HG03342 (cell line): ENCODE measurements at regions not wholly inside any gene's neighbourhood (a gene's known extent, or its start where the extent isn't known, plus 50 kb on each side); places are given as distances from the start of the nearest gene placed in this dataset.
A peak's percentile ranks its signal among the peaks of the same experiment; 100 is the strongest.

Experiments used
- ATAC-seq: cut with Tn5 transposase; IDR thresholded peaks from one replicate; pipeline ENCODE4 v1.9.1; 2021; ENCODE audit warnings: mild to moderate bottlenecking, moderate library complexity; ENCODE audit not compliant: unreplicated experiment

DNA sequence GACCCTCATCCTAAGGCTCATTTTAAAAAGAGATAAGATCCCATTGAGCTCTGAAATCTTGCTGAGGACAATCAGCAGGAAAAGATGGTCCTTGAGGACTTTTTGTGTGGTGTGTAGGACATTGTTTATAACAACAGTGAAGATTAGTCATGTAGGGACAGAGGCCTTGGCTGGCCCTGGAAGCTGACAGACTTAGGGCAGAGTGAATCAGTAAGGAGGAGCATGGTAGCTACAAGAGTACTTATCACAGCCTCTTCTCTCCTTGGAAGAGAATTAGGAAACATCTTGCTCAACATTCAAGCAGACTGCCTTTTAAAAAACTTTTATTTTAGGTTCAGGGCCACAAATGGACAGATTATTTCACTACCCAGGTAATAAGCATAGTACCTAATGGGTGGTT, 665.9 kb upstream of the SALL1 start:
- no peak for ATAC-seq

DNA sequence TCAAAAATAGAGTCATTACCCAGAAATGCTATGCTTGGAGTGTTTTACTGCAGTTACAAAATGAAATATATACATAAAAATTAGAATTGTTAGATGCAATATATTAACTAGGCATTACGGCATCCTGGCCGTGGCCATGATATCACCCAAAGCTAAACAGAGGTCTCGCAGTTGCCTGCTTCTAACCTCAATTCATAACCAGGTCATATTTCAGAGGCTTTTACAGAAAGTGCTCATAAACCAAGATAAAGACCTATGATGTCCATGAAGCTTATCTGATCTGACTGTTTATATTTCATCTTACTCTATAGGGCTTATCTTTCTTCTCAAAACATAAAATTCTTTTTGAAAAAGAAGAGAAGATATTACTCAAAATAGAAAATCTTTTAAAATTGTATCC, 664.5 kb upstream of the SALL1 start:
- no peak for ATAC-seq

DNA sequence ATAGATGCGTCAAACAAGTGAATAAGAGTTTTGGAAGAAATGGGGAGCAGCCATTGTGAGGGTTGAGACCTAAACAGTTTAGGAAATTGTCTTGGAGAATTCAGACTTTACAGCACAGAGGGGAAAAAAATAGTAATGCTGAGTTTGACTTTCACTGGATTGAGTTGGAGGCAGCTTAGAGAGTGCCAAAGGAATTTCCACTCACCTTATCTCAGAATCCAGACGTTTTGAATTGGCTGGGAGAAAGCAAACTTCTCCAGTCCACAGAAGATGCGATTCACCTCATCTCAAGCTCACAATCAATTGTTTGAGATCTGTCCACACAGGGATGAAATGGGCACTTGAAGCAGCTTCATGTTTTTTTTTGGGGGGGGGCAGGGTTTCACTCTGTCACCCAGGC, 663.5 kb upstream of the SALL1 start:
- ATAC-seq: no peak

DNA sequence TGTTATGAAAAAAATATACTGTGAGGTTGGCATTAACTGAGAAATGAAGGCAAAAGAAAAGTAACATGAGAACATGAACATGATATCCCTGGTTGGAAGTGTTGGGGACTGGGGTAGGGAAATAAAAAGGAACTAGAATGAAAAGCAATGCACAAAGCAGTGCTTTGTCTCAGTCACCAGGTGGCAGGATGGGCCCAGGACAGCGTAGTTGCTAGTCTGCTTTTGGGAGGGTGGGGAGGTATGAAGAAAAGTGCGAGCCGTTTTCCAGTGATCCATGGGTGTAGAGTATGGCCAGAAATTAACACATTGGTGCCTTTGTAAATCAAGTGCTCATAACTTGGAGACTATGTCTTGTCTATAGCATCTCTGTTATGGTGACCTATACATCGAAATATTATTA, 662.5 kb upstream of the SALL1 start:
- no peak for ATAC-seq

DNA sequence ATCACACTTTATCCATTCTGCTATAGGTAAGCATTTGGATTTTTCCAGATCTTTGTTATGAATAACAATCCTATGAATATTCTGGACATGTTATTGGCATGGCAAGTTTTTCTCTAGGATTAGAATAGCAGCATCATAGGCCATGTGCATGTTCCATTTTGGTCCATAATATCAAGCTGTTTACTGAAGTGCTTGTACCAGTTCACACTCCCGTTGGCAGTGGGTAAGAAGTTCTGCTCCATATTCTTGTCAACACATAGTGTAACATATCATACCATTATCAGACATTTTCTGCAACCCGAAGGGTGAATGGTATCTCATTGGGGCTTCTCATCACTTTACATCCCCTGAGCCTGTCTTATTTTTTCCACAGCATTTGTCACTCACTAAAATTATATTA, 661.9 kb upstream of the SALL1 start:
- ATAC-seq: no peak

DNA sequence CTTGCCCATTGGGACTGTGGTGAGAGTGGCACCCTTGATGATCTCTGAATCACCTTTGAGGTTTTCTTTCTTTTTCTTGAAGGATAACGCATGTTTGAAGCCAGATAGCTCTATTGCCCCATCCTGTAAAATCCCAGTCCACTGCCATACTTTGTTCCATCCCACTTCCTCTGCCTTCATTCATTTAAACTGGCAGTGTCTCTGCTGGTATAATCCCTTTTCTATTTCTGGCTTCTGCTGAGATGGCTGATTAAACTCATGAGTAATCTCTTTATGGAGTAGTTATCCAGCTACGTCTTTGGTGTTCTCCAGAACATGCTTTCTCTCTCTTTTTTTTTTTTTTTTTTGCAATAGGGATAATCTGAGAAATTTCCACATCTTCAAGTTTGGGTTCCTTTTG, 656.5 kb upstream of the SALL1 start:
- no peak for ATAC-seq

DNA sequence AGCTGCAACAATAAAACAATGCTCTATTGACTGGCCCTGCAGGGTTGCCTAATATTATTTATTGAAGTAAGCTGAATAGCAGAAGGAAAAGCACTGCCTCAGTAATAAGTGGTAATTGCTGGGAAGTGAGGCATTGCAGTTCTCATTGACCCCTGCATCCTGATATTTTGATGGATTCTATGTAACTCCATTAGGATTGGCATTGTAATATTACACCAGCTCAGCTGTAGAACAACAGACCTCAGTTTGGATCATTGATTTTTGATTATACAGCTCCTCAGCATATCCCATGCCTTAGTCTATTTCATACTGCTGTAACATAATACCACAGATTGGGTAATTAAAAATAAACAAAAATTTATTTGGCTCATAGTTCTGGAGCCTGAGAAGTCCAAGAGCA, 650.6 kb upstream of the SALL1 start:
- ATAC-seq: no peak

DNA sequence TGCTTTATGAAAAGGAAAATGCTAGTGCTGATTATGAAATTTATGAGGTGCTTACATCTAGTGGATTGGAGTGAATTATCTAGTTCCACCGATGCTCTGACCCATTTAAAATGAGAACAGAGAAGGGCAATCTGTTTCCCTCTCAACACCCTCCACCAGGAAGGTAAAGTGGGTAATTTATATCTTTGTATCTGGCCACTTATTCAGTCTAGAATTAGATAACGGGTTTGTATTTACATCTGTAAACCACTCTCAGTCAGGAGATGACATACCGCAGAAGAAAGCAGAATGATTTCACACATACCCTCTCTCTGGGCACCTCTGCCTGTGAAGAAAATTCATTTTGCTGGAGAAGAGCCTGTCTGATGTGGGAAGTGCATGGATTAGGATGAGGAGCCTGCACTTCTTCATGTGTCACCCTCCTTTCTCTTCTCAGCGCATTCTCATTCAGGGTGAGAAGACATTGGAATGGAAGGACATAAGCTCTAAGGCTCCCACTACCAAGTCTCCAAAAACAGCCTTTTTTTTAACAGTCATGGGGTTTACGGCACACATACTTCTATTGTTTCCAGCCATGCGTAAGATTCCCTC, 646.7 kb upstream of the SALL1 start:
- no peak for ATAC-seq

DNA sequence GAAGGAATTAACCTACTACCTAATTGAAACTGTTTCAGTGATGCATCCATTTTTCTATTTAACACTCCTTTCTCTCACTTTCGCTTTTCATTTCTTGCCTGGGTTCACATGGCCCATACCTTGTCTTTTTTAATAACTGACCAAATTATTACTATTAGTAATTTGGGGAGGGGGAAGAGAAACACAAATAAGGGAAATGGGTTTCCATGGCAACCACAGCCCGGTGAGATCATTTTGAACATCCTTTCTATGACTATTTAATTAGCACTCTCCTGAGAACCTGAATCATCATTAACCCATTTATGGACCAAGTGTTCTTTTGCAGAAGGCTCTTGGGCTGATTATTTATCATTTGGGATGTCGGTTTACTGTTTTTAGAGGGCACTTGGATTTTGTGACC, 628.2 kb upstream of the SALL1 start:
- no peak for ATAC-seq

DNA sequence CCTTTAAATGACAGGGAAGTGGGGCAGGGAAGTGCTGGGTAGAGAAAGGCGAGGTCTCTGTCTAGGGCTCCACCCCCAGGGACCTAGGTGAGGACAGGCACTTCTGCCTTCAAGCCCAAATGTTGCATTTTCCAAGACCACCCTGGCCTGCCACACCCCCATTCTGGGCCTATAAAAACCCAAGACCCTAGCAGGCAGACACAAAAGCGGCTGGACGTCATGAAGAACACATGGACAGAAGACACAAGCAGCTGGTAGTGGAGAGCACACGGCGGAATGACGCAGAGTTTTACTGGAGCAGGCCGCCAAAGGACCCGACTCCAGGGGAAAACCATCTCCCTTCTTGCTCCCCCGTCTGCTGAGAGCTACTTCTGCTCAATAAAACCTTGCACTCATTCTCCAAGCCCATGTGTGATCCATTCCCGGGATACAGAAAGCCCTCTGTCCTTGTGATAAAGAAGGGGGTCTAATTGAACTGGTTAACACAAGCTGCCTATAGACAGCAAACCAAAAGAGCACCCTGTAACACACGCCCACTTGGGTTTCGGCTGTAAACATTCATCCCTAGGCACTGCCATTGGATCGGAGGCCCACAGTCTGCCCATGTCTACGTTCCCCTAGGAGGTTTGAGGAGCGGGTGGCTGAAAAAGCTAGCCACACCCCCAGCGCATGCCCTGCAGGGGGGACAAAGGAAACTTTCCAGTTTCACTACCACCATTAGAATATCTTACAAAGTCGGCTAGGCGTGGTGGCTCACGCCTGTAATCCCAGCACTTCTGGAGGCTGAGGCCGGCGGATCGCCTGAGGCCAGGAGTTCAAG, 622.2 kb upstream of the SALL1 start:
- no peak for ATAC-seq

DNA sequence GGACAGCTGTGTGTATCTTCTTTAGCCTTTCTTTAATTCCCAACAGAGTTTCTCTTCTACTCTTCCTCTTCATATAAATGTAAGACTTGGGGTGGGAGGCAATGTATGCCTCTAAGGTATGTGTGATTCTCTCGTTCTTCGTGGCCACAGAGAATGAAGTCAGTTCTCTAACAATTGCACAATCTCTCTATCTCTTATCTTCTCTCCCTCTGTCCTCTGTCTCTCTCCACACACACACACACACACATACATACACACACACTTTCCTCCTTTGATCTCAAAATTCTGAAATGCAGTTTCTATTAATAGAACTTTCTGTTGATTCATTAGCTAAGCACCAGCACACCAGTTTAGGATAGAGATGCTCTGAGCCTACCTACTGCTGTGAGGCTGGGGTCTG, 615.7 kb upstream of the SALL1 start:
- no peak for ATAC-seq

DNA sequence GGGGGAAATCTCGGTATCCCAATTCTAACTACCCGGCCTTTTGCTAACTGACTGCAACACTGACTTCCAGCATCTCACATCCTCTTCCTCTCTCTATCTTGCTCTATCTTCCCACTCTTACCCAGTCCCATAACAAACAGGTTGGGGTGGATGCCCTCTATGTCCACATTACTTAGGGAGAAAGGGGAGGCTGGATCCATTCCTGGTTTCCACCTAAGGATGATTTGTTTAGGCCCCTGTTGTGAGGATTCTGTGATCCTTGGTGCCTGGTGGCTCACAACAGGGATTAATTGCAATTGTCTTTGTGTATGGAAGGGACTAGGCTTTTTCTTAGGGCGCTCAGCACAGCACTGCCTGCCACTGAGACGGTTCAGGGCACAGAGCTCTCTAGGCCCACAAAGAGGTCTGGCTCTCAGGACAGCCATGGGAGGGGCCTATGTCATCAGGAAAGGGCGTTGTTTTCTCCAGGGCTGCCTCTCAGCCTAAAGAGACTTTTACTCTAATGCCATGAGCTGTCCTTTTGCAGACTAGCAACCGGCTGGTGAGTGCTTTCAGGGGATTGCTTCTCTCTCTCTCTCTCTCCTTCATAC, 612.1 kb upstream of the SALL1 start:
- no peak for ATAC-seq

DNA sequence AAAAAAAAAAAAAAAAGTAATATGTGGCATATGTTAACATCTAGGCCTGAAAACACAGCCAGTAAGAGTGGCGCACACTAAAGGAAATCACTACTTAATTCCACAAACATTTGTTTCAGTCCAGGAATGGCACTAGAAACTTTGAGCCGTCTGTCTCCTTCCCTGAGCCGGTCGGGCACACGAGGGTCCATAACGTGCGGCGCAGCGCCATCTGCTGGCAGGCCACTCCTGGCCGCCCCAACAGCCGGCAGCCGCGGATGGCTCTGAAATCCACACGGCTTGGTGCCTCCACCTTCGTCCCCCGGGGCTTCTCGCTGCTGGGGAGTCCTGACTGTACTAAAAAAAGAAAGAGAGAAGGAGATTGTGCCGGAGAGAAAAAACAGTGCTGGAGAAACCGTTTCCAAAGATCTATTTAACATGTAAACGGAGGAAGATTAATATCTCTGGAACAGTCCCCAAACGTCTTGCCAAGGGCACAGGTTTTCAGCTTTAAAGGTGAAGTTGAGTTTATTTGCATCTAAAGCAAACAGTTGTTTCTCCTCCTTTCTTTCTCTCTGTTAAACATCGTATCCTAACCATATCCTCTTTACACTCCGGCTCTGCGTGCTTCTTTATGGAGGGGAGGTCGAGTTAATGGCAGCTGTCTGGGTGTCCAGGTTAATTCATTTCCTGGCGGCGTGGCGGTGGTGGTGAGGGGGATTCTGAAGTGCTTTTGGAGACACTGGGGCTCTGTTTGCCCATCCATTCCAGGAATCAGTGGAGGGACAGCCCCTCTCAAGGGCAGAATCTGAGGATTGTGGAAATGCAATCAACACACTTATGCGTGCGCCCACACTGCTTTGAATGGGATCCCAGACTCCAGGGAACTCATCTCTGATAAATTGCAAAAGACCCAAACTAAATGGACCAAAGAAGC, 611.3 kb upstream of the SALL1 start:
- peak; percentile 91 for ATAC-seq

DNA sequence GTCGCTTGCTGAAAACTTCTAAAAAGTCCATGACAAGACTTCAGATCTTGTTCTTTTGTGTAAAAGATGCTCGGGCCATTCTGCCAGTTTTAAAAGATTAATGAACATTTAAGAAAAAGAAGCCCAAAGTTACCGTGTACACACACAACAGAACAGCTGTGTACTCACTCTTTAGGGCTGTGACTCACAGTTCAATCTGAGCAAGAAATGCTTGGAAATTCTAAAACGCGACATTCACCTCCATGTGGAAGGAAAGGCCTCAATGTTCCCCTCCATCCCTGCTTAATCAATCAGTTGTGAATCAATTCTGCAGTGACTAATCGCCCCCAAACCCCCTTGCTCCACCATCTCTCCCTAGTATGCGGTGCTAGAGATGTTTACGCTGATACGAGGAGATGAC, 609.9 kb upstream of the SALL1 start:
- ATAC-seq: no peak

DNA sequence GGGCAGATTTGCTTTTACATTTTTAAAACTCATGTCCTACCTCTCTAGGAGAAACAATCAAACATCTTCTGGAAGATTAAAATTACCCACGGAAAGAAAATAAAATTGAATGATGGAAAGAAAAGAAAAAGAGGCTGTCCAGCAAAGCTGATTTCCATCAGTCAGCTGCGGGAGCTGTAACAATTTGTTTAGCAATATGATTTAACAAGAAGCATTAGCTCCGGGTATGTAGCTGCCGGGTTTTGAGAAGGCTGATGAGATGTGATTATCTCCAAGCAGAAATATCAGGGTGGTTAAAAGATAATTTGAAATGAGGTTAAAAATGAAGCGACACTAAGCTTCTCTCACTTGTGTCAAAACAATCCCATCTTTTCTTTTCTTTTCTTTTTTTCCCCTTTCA, 608.9 kb upstream of the SALL1 start:
- no peak for ATAC-seq

DNA sequence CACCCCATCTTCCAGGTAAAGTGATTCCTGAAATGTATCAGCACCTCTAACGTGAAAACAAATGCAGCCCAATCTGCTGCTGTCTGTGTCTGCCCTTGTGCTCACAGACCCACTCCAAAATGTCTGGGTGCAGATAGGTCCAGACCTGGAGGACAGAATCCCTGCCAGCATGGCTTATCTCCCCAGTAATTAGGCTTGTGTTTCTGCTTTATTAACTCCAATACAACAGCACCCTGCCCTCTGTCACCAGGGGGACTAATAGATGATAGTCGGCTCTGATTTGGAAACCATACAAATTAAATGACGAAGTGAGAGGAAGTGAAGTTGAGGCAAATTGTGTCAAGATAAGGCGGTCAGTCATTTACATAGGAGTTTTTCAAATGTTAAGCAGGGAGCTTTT, 608.3 kb upstream of the SALL1 start:
- ATAC-seq: no peak

DNA sequence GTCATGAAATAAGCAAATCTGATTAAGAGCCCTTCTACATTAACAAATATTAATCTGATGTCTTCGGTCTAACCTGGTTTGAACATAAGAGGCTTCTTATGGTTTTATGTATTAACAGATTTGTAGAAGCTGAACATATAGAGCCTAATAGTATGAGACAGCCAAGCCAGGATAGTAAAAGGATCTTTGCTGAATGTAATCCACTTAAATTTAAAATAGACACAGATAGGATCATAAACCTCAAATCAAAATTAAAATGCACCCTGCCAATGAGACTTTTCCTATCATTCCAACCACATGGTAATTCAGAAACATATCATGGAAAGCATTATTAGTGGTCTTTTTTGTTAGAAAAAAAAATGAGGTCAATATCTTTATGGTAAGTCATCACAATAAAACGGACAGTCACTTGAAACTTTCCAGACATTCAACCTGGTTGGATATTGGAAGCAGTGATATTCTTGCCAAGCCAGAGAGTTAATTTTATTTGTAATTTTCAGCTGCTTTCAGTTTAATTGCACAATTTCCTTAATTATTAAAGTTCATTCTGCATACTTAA, 606.9 kb upstream of the SALL1 start:
- no peak for ATAC-seq

DNA sequence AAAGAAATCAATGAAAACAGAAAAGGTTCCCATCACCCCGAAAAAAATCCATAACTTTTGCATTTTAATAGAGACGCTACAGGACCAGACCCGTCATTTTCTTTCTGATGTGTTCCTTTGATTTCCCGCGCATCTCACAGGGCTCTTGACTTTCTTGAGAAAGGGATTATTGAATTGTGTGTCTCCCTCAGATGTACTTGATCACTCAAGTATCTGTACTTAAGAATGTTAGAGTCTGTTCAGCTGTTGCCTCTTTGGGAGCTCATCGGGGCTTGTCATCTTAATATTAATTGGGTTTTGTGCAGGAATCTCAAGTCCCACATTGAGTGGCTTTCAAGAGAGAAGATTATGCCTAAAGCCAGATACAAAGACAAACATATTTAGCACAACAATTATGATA, 606.4 kb upstream of the SALL1 start:
- no peak for ATAC-seq

DNA sequence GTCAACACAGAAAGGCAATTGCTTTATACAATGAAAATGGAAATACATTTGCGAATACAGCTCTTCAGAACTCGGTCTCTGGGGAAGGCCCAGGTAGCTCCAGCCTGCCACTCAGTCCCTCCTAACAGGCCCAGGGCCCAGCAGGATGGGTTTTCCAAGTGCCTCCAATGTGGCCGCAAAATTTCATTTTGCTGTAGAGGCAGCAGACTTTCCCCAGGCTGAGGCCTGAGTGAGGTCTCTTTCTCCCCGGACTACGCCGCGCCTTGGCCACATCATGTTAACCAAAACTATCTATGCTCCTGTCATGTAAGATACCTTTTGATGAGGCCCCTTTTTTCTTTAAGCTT, 606.0 kb upstream of the SALL1 start:
- ATAC-seq: no peak

DNA sequence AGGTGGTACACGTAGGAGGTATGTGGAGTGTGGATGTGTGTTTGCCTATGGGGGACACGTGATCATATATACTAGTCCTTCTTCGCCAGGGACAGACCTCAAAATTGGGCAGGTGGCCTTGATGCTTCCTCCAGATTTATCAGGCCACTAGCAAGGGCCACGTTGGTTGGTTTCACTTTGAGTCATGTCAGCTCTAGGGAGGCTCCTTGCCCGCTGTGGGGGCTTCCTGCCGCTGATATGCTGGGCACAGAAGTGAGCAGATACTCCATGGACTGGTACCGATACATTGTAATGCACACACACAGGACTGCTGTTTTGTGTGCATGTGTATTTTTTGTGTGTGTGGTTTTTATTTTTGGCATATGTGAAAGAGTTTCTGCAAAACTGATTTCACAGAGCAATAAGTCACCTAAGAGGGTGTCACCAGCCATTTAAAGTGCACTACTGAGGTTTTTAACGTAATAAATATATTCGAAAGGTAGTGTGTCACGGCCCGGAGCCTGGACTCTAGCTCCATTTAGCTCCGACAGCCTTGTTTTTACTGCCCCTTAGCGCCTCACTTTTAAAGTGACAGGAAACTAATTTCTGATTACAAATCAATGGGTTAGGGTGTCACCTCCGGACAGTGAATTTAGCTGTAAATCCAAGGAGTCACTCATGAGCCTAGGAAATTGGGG, 605.5 kb upstream of the SALL1 start:
- no peak for ATAC-seq
